ENCODE measurements at regions not wholly inside any gene's neighbourhood (a gene's known extent, or its start where the extent isn't known, plus 50 kb on each side); places are given as distances from the start of the nearest gene placed in this dataset.

DNA sequence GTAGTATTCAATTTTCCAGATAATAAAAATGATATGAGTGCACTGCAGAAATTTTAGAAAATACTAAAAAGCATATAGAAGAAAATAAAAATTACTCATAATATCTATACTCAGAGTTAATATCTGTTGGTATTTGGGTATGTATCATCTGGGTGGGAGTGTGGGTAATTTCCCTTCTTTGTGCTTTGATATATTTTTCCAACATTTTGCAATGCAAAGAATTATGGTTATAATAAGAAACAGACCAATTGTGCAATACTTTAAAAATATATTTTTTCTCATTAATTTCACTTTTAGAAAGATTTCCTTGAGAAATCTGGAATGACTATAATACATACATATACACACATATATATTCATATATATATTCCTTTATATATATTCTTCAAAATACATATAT lies 665.7 kb downstream of the ADGRL2 start:
- DNase-seq = no peak

DNA sequence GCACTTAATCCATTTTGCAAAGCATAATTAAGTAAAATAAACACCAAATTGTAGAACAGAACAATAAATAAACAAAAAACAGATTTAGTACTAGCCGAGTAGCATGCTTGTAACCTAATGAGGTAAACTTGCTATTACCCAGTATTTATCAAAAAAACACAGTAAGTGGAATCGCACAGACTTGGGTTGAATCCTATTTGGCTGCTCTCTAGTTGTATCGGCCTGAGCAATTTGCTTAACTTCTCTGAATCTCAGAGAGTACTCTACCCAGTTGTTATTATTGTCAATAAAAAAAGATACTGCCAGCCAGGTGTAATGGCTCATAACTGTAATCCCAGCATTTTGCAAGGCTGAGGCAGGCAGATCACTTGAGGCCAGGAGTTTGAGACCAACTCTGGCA lies 664.3 kb downstream of the ADGRL2 start:
- no peak for DNase-seq

DNA sequence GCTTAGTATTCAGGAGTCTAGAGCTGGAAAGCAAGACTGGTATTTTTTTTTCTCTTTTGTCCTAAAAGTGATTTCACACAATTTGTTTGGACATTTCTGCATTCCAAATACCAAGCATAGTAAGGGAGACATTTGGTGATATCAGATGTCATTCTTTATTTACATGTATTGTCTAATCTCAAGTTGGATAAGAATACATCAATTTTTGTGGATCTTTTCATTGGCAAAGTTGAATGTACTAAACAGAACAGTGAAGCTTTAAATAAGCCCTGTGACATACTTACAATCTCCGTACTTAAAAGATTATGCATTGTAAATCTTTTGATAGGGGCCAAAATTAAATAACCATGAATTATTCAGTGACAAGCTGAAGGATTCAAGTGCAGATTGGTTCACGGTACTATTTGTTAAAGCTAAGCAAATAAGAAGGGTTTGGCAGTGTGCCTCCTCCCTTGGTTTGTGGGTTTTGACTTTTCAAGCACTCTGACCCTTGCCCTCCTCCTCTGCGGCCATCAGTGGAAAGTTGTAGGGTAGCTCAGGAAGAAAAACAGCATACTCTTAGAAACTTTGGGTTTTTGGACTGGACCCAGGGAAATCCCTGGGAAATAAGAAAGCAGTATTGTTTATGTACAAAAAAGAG lies 663.7 kb downstream of the ADGRL2 start:
- DNase-seq = no peak

DNA sequence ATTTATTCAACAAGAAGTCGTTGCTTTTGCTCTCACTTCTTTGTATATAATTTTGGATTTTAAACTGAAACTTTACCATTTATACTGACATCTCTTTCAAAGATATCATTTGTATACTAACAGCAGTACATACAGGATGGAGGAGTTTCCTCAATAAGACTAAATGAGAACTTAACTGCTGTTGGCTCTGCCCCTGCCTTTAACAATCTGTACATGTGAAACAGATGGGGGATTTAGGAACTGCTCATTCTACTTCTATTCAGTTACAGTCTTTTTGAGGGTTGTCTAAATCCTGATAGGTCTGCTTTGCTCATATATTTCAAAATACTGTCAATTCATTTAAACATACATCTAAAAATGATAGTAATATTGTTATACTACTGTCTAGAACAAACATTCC lies 663.2 kb downstream of the ADGRL2 start:
- DNase-seq = no peak

DNA sequence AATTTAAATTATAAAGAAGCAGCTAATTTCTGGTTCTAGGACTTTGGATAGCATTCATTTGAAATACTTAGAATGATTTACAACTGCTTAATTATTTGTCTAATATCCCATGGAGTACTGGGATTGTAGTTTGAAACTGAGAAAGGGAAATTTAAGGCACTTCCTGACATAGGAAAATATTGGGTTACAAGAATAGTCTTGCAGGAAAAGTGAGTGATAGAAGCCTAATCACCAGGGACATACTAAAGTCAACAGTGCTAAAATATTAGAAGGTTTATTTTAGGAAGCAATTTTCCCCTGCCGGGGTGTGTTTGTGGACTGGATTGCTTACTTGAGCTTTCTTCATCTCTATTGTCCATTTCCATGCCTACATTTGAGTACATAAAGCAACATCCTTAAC lies 661.6 kb downstream of the ADGRL2 start:
- DNase-seq = no peak

GRCh38 chr1:82455342-82455741 lies 654.6 kb downstream of the ADGRL2 start:
- DNase-seq = no peak

GRCh38 chr1:82454431-82454830 lies 653.7 kb downstream of the ADGRL2 start:
- DNase-seq = no peak

DNA sequence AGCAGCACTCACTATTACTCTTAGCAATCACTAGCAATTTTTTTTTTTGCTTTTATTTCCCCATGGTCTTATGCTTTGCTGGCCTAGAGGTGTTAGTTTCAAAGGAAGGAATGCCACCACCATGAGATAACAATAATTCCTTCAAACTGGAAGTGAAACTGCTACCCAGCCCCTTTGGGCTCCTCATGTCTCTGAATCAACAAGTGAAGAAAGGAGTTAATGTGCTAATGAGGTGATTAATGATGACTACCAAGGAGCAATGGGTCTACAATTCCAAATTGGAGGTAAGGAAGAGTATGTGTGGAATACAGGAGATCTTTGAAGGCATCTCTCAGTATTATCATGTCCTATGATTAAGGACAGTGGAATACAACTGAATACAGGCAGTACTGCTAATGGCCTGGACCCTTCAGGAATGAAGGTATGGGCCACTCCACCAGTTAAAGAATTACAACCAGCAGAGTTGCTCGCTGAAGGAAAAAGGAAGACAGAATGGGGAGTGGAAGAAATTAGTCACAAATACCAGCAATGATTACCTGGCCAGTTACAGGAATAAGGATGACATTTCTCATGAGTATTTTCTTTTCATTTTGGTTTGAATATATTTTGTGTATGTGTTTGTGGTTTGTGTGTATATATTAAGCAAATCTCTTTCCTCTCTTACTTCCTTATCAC lies 652.9 kb downstream of the ADGRL2 start:
- no peak for DNase-seq

DNA sequence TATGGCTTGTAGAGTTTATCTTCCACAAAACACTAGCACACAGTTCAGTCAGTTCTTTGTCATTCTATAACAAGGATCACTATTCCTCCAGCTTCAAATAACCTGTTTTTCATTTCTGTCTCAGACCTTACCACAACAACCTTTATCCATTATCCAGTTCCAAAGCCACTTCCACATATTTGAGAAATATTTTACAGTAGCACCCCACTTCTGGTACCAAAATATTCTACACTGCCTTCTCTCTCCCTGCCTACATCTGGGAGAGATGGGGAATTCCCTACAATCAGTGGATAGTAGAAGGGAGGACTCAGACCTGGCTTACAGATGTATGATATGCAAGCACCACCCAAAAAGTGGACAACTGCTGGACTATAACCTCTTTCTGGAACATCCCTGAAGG lies 651.4 kb downstream of the ADGRL2 start:
- no peak for DNase-seq

DNA sequence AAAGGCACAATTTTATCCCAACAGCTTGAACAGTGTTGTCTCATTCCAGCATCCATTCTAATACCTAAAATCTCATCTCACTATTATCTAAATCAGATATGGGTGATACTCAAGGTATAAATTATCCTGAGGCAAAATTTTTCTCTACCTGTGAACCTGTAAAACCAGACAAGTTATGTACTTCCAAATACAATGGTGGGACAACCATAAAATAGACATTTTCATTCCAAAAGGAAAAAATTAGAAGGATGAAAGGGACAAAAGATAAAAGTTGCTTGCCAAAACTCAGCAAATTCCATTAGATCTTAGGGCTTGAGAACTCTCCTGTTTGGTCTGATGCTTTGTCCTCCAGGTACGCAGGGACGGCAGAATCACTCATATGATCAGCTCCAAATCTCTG lies 650.5 kb downstream of the ADGRL2 start:
- DNase-seq = no peak

GRCh38 chr1:82449506-82450057 lies 648.8 kb downstream of the ADGRL2 start:
- DNase-seq = no peak

GRCh38 chr1:82446955-82447354 lies 646.2 kb downstream of the ADGRL2 start:
- DNase-seq = no peak

DNA sequence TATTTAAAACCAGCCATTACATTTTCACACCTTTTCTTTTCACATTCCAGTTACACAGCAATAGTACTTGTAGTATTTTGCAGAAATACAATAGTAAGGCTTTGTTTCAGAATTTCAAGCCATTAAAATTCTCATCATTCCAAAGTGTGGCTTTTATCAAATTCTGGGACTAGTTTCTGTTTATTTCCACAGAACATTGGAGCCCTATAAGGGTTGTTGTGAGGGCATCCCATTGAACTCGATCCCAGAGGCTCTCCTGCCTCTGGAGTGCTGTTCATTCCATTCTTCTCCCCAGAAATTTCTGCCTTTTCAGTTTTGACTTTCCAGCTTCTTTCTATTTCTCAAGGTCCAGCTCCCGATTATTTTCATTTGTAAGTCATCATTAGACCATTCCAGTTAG lies 645.5 kb downstream of the ADGRL2 start:
- DNase-seq = no peak

DNA sequence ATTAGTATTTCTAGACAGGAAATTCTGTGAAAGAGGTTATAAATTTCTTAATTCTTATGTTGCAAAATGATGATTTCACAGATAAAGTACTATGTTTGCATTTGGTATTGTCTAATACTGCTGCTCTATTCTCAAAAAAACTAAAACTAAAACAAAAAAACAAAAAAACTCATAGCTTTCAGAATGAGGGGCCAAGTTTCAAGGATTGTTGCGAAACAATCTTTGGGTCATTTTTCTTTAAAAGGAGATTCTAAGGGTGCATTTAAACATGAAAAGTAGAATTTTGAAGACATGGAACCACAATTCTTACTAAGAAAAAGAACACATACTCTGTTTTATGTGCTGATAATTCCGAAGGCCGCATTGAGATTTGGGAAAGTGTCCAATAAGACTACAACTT lies 645.1 kb downstream of the ADGRL2 start:
- no peak for DNase-seq

GRCh38 chr1:82445132-82445531 lies 644.4 kb downstream of the ADGRL2 start:
- no peak for DNase-seq

DNA sequence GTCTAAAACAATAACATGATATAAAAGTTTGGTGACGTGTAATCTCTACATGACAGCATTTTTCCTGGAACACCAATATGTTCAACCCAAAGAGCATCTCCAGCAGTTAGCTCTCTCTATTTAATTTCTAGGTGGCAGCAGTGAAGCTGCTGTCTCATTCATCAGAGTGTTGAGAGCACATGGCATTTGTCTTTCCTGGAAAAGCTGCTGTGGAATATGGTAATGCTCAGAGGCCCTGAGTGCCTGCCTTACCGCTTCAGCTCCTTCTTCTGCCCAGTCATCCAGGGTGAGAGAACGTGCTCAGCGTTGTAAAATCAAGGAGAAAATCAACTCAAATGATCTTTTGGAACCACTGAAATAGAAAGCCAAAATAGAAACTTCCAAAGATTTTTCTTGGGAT lies 640.7 kb downstream of the ADGRL2 start:
- no peak for DNase-seq

GRCh38 chr1:82423174-82423815 lies 622.6 kb downstream of the ADGRL2 start:
- no peak for DNase-seq

GRCh38 chr1:82421782-82422181 lies 621.0 kb downstream of the ADGRL2 start:
- DNase-seq = no peak

- no peak for DNase-seq
Measured at GRCh38 chr1:82420584-82420983, 619.9 kb downstream of the ADGRL2 start.

GRCh38 chr1:82411605-82412004 lies 610.9 kb downstream of the ADGRL2 start:
- DNase-seq = no peak

- DNase-seq = no peak
Measured at GRCh38 chr1:82405333-82405732, 604.6 kb downstream of the ADGRL2 start.

DNA sequence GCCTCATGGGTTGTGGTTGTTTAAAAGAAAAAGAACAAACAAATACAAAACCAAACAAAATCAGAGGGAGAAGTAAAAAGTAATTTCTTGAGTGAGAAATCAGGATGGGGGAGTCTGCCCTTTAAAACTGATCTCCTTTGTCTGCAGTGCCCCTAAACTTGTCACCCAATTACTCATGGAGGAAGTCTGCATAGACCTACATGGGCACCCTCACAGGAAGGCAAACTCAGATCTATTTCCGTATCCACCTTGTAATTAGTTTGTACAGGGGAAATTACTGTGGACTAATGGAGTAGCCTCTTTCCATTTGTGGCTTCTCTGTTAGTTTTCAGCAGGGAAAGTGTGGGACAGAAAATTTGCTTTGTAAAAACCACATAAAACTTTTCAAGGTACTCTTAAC lies 600.4 kb downstream of the ADGRL2 start:
- no peak for DNase-seq

- no peak for DNase-seq
Measured at GRCh38 chr1:82400521-82400920, 599.8 kb downstream of the ADGRL2 start.

GRCh38 chr1:82399093-82399492 lies 598.4 kb downstream of the ADGRL2 start:
- no peak for DNase-seq
